HL-60 (cell line): ENCODE measurements at regions not wholly inside any gene's neighbourhood (a gene's known extent, or its start where the extent isn't known, plus 50 kb on each side); places are given as distances from the start of the nearest gene placed in this dataset.

Experiments used
- DNase-seq, 2 experiments: peaks; one replicate each; pipeline ENCODE4 v3.0.0-alpha.2; 2010 to 2020; ENCODE audit warnings: low read depth in 1 of 2, low spot score in 1 of 2
- H3K27ac ChIP-seq: fragments of 250-450 bp; sonication (Bioruptor Pico); replicated peaks from 2 replicates; pipeline ENCODE4 v1.5.1; 2020; ENCODE audit warnings: mild to moderate bottlenecking, moderate library complexity
- H3K27me3 ChIP-seq: fragments of 250-450 bp; sonication (Bioruptor Pico); 2 replicates; pipeline ENCODE4 v1.5.1; 2021; ENCODE audit warnings: mild to moderate bottlenecking, moderate library complexity; ENCODE audit not compliant: insufficient read depth, poor library complexity, severe bottlenecking
- H3K4me3 ChIP-seq: replicated peaks from 2 replicates; pipeline ENCODE4 v1.5.1; 2011; ENCODE audit warnings: mild to moderate bottlenecking, control low read depth, low read length; ENCODE audit not compliant: insufficient read depth
- CTCF ChIP-seq: IDR thresholded peaks from one replicate; pipeline ENCODE4 v1.5.1; 2011; ENCODE audit warnings: low read length, control low read depth, inconsistent platforms; ENCODE audit not compliant: insufficient read depth
- GABPA ChIP-seq: IDR thresholded peaks from 2 replicates; pipeline ENCODE4 v1.6.1; 2012; ENCODE audit warnings: low read depth
- POLR2AphosphoS5 ChIP-seq: IDR thresholded peaks from 2 replicates; pipeline ENCODE4 v1.6.1; 2012; ENCODE audit warnings: low read depth
- REST ChIP-seq: IDR thresholded peaks from 2 replicates; pipeline ENCODE4 v1.6.1; 2012; ENCODE audit warnings: low read depth; ENCODE audit not compliant: insufficient replicate concordance
- SPI1 ChIP-seq: IDR thresholded peaks from 2 replicates; pipeline ENCODE4 v1.6.1; 2012; ENCODE audit warnings: low read depth, mild to moderate bottlenecking, borderline replicate concordance

- no peak overlapping the region for H3K27ac ChIP-seq
- TF ChIP-seq CTCF (peak; percentile 53), SPI1 (no peak)
Measured at GRCh38 chr14:60349663-60350365, 100.8 kb downstream of the PPM1A start.

GRCh38 chr14:60350366-60350720, 101.3 kb downstream of the PPM1A start:
- H3K27me3 ChIP-seq = peaks cover 3% of the 10 kb centered on the region
- H3K4me3 ChIP-seq = no peak overlapping the region
- no peak overlapping the region for H3K27ac ChIP-seq
- DNase-seq = no peak
- no peak for TF ChIP-seq POLR2AphosphoS5
- TF ChIP-seq CTCF = no peak
- no peak for TF ChIP-seq REST
- no peak for TF ChIP-seq GABPA
- TF ChIP-seq SPI1 = no peak

More at GRCh38 chr14:60349663-60350365, 100.8 kb downstream of the PPM1A start:
- peaks cover 3% of the 10 kb centered on the region for H3K27me3 ChIP-seq
- DNase-seq = peak in 1 of 2 experiments; percentile 29
- H3K4me3 ChIP-seq = no peak overlapping the region

GRCh38 chr14:60353420-60353819, 104.4 kb downstream of the PPM1A start:
- TF ChIP-seq REST (no peak), CTCF (no peak)
- H3K4me3 ChIP-seq = no peak overlapping the region
- no peak for DNase-seq
- H3K27ac ChIP-seq = no peak overlapping the region
- H3K27me3 ChIP-seq = no peaks in the 10 kb centered on the region

GRCh38 chr14:60355768-60356167, 106.7 kb downstream of the PPM1A start:
- DNase-seq = no peak
- no peak overlapping the region for H3K4me3 ChIP-seq
- no peak overlapping the region for H3K27ac ChIP-seq
- TF ChIP-seq REST (no peak), SPI1 (no peak), CTCF (no peak)
- H3K27me3 ChIP-seq = no peaks in the 10 kb centered on the region
